Endometrial microvascular endothelial cells (primary cell): ENCODE measurements at regions not wholly inside any gene's neighbourhood (a gene's known extent, or its start where the extent isn't known, plus 50 kb on each side); places are given as distances from the start of the nearest gene placed in this dataset.

ENCODE experiments used
- in situ Hi-C: cut with HindIII; loops from 2 replicates; pipeline ENCODE4 v1.10.0; 2017; ENCODE audit warnings: low sequenced_read_pairs, low pct_unique_long_range_greater_than_20kb; ENCODE audit errors: inconsistent ontology term

DNA sequence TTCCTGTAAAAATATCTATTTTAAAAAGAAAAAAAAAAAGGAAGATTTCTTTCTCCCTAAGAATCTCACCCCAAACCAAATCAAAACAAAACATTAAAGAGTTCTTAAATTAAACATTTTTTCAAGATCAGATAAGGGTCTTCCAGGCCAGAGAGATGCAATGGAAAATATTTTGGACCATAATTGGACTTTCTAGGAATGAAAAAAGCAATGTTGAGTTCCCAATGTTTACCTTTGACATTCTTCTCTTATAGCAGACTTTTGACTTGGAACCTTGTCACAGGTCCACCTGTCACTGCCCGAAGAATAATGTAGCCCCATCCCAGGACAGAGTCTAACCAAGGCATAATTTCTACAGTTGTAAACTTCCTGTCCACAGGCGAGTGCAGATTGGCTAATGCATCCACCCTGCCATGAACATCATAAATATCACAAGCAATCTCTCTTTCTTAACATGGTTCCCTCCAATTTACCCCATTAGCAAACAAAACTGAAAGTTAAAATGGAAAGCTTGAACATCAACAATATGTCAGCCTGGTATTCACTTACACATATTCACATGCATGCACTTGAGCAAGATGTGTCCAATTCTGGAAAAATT lies 121.7 kb upstream of the ZNF366 start:
- in situ Hi-C loops, result no loop called here

DNA sequence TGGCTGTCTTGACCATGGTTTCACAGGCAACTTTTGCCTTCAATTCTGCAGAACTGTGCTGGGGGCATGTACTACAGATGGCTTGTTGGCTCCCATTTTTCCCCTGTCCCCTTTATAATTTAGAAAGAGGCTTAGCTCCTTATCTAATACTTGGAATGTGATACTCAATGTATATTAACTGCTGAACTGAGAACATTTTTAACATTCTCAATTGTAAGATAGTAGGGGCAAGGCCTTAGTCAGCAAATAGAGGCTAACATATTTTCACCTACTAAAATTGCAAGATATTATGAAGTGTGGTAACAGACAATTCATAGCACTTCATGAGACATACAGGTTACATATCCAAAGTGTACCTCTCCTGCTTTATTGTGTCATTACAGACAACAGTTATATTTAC lies 118.1 kb upstream of the ZNF366 start:
- in situ Hi-C loops, result no loop called here

DNA sequence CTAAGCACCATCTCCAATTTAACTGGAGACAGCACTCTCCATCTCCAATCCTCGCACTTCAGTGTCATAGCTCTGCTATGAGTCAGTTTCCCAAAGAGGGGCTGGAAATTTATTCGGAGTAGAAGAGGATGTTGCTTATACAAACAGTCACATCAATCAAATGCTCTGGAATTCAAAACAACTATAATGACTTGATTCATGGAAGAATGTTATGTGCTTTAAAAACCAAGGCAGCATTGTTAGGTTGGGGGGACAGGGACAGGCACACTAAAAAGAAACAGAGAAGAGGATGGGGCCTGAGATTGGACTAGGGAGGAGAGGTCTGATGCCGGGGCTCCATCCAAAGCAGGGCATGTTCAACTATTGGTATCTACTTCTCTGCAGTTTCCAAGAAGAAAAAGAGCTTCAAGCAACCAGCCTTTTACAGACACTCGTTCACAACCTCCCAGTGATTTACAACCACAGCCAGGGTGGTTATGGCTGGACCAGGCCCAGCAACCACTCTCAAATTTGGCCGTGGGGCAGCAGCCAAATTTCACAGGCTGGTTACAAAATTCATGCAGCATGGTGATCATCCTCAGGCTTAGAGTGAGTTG lies 117.5 kb upstream of the ZNF366 start:
- in situ Hi-C loops, result no loop called here

DNA sequence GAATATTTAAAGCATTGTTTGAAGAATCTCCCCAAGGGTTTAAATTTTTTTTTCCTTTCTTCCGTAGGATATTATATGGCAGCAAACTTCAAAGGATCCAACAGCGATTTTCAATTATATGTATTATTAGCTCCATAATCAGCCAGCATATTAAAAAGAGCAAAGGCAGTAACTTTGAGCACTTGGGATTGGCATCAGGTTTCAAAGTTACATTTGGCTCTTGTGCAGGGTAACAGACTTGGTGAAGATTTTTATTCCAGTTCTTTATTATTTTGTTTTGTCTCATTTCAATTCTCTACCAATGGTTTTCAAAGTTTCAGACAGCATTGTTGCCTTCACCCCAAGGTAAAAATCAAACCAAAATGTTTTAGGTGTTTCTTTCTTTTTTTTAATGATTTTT lies 116.7 kb upstream of the ZNF366 start:
- in situ Hi-C loops, result no loop called here

DNA sequence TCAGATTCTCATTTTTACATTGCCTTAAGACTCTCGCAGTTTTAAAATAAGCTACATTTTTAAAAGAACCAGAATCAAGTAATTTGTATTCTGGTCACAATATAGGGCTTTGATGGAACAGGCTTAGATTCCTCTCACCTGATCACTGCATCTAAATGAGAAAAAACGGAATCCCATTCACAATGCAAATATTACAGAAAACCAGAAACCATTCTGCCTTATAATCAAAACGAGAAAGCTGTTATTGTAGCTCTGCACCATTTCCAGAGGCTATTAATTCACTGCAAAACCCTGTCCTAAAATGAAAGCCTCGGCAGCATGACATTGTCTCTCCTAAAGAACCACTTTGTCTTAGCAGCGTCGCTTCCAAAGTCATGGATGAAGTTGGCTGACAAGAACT lies 116.1 kb upstream of the ZNF366 start:
- in situ Hi-C loops, result no loop called here

DNA sequence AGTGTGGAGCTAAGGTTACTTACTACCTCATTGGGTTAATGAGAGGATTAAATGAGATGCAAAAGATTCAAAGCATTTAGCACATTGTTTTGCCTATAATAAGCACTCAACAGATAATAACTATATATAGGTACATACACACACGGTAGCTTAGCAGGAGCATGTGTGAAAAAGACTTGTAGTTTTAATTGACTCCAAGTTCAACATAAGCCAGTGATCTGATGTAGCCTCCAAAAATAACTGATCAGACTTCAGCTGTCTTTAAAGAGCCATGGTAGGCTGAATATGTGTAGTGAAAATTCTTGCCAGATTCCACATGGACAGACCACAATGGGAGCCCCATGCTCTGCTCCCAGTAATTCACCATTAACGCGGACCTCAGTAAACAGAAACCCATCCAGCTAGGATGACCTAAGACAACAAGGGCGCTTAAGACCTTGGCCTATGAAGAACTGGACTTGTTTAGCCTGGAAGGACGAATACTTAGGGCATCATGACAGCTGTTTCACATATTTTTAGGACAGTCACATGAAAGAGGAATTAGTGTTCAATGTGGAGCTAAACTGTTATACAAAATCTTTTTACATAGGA lies 115.1 kb upstream of the ZNF366 start:
- in situ Hi-C loops, result no loop called here

DNA sequence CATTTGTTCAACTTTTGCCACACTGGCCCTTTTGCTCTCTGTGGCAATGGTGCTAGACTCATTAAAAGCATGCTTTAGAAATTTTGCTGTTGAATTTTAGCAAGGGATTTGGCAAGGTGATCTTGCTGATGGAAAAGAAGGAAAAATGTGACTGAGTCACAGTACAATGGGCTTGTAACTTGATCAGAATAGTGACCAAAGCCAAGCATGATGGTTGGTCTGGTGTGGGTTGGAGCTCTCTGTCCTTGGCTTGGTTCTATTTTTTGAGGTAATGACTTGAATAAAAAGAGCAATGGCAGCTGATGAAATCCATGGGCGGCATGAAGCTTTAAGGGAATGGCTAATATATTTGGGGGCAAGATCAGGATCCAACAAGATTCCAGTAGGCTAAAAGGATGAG lies 114.4 kb upstream of the ZNF366 start:
- in situ Hi-C loops, result no loop called here

DNA sequence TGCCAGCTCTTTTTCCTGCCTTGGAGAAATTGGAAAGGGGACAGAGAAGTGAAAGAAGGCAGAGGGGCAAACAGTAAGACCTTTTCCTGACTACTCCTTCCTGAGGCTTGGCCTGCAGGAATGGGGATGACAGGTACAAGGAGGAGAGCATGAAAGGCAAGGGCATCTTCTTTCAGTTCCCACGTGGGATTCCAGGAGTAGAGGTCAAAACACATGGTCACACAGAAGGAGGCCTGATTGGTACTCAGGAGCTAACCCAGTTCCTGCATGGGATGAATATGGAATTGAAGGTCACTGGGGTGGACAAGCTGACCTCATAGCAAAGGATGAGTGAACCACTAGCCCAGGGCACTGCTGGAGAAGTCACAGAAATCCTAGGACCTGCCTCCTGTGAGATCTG lies 112.5 kb upstream of the ZNF366 start:
- in situ Hi-C loops, result no loop called here

DNA sequence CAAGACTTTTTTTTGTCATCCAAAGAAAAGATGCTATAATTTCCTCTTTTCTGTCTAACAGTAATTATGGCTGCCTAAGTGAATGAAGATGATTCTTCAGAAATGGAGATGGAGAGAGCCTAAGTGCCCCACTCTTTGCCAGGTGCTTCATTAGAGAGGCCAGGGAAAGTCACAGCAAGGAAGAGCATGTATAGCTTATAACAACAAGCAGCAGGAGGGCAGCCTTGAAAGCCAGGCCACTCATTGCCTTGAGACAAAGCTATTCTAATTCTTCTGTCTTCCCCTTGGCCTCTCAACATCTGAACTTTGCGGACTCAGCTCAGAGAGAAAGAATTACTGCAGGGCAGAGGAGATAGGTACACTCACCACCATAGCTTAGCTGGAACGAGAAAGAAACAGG lies 112.0 kb upstream of the ZNF366 start:
- in situ Hi-C loops, result no loop called here

DNA sequence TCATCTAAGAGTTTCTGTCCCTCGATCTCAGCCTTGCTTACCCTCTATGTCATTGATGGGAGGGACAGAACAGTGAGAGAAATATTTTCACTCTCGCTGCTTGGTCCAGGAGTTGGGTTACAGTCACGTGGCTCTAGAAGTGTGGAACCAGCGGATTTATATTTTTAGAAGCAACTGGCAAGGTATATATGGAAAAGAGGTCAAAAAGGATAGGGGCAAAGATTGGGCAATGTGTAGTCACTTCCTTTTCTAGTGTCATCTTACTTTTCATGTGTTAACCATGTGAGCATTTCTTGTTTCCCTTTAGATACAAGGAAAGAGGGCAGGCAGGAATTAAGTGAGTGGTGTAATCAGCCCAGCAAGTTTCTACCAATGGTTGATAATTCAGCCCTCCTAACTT lies 111.5 kb upstream of the ZNF366 start:
- in situ Hi-C loops, result no loop called here

DNA sequence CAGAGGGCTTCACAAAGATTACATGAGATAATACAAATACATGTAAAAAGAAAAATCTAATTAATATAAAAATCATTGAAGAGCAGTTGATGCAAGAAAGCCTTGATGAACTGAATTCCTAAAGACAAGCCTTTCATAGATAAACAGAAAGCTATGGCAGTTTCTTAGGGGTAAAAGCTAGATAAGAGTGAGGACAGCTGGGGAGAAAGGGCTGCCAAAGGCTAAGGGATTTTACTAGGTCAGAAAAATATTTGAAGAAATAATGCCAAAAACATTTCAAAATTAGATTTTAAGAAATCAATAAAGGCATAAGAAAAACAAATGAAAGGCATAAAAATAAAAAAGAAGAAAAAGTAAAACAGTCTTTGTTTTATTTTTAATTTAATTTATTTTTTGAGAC lies 107.9 kb upstream of the ZNF366 start:
- in situ Hi-C loops, result no loop called here

DNA sequence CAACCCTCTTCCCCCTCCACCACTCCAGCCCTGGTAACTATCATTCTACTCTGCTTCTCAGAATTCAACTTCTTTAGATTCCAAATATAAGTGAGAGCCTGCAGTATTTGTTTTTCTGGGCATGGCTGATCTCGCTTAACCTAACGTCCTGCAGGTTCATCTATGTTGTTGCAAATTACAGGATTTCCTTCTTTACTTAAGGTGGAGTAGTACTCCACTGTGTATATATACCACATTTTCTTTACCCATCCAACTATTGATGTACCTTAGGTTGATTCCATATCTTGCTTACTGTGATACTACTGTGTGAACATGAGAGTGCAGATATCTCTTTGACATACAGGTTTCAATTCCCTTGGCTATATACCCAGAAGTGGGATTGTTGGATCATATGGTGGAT lies 106.3 kb upstream of the ZNF366 start:
- in situ Hi-C loops, result loop anchor here (5.0 kb wide), 1 partner anchor 204 kb away; the partner anchor contains the start of gene TNPO1

DNA sequence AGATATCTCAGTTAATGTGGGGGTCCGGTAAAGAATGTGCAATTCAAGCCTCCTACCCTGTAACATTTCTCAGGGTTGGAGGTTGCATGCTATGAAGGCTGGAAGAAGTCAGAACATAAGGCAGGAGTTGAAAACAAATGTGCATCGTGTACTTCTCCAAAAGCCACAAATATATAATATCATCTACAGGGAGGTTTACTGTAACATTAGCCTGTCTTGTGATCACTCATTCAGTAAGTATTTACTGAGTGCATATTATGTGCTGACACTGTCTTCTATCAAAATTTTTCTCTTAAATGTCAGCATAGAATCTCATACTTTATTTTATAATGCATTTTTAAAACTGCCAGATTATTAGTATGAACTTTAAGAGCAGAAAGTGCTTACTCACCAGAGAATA lies 105.6 kb upstream of the ZNF366 start:
- in situ Hi-C loops, result loop anchor here (5.0 kb wide), 1 partner anchor 204 kb away; the partner anchor contains the start of gene TNPO1

DNA sequence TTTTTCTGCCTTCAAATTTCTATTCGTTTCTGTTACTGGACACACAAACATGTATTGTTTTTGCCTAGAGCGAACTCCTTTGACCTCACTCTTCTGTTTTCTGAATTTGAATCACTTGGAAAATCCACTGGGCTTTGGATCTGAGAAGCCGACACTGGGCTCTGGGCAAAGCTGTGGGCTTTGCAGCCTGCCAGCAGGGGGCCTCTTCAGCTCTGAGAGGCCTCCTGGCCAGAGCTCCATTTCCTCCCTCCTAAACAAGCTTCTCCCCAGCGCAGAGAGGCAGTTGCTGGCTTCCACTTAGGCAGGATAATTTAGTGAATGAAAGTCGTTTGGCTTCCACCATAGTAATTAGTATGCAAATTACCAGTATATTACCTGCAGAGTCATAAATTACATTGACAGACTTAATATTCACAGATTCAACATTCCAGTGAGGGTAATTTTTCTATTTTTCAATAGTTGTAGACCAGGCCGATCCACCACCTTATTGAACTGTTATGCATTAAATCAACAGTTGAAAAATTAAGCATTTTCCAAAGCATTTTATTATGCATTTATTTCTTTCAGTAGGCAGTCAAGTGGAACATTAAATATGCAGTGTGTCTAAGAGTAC lies 104.0 kb upstream of the ZNF366 start:
- in situ Hi-C loops, result loop anchor here (5.0 kb wide), 1 partner anchor 206 kb away; the partner anchor contains the start of gene TNPO1

DNA sequence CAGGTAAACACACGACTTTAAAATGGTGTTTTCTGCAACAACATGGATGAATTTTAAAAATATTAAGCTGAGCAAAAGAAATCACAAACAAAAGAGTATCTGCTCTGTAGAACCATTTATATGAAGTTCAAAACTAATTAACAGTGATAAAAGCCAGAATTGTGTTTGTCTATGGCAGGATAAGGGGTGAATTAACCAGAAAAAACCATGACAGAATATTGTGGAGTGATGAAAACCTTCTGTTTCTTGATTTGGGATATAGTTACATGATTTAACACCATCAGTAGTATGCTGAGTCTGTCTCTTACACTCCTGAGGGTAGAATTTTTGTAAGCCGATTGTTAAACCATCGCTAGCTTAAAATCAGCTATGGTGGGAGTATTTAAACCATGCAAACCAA lies 101.7 kb upstream of the ZNF366 start:
- in situ Hi-C loops, result no loop called here

DNA sequence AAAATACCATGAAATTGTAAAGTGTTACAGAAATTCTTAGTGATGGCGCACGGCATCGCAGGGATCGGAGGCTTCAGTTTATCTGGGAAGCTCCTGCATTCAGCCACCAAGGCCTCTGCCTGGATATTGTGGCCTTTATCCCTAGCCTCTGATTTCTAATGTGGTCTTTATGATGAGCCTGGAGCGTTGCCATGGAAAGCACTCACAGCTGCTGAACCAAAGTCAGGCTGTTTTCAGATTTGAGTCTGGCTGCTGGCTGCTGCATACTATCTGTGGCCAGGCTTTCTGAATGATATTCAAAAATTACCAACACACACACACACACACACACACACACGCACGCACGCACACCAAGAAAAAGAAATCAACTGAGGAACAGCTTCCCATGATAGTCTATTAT lies 101.1 kb upstream of the ZNF366 start:
- in situ Hi-C loops, result no loop called here

DNA sequence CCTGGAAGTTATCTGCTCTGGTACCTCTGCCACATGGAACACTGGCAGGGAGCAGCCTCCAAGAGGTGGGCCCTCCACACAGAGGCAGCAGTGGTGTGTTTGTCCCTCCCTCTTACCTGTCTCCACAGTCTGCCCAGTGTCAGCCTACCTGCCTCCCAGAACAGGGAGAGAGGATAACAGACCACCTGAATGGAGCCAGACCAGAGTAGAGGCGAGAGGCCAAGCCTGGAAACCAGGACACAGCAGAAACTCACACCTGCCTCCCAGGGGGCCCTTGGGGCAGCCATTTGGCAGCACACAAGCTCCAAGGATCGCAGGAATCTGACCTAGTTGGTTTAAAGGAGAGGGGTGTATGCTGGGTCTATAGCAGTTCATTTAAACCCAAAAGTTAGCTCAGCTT lies 100.2 kb upstream of the ZNF366 start:
- in situ Hi-C loops, result no loop called here

DNA sequence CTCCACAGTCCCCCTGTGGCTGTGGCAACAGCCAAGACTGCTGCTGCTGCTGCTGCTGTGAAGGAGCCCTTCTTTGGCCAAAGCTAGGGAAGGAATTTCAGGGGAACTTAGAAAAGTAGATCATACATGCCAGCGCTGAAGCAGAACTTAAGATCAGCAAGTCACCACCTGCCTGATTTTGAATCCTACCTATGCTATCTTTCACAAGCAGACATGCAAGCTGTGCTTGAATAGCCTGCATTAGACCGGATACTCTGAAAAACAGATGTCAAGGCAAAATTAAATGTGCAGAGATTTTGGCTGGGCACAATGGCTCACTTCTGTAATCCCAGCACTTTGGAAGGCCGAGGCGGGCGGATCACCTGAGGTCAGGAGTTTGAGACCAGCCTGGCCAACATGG lies 99.3 kb upstream of the ZNF366 start:
- in situ Hi-C loops, result no loop called here

DNA sequence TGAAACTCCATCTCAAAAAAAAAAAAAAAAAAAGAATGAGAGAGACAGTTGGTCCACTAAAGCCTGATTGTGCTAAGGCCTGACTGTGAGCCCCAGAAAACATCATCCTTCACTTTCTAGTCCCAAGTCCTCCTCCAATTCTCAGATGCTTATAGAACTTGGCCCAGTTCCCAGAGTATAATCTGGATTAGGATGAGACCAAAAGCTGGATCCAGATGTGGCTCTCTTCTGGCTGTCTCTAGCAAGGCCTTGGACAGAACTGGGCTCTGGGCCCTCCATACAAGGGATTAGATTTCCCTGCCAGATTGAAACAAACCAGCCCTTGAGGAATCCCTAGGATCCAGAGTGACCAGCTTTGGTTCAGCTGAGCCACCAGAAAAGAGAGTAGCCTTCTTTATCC lies 98.4 kb upstream of the ZNF366 start:
- in situ Hi-C loops, result no loop called here

DNA sequence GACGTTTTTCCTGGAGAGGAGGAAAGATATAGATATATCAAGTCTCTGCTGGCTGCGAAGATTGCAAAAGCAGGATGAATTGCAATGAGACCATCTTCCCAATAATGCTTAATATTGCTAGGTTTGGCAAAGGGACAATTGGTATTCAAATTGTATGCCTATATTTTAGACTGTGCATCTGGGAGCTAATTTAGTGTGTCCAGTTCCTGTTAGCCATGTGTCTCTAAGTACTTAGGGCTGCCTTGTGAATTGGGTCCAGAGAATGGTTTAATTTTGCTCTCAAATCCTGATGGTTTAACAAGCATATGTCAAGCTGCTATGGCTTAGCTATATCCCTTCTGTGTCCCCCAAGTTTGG lies 97.6 kb upstream of the ZNF366 start:
- in situ Hi-C loops, result no loop called here
